Mucosa of descending colon (tissue), 3 donors: ENCODE measurements at regions not wholly inside any gene's neighbourhood (a gene's known extent, or its start where the extent isn't known, plus 50 kb on each side); places are given as distances from the start of the nearest gene placed in this dataset.

Experiments
- ATAC-seq: fragments of 200-7000 bp; cut with Tn5 transposase; one replicate; pipeline ENCODE4 v1.9.1; 2020; ENCODE audit warnings: mild to moderate bottlenecking, moderate library complexity
- DNase-seq, 3 donors: peaks; one replicate each; pipeline ENCODE4 v3.0.0-alpha.2; 2020
- H3K36me3 ChIP-seq: fragments of 200-600 bp; one replicate; pipeline ENCODE4 v1.8.0; 2021; ENCODE audit warnings: low read depth, mild to moderate bottlenecking
- H3K4me1 ChIP-seq: fragments of 200-600 bp; one replicate; pipeline ENCODE4 v1.8.0; 2021; ENCODE audit warnings: low read depth, mild to moderate bottlenecking
- H3K4me3 ChIP-seq: fragments of 200-600 bp; one replicate; pipeline ENCODE4 v1.8.0; 2021; ENCODE audit warnings: mild to moderate bottlenecking
- H3K9me3 ChIP-seq: fragments of 200-600 bp; one replicate; pipeline ENCODE4 v1.8.0; 2021; ENCODE audit warnings: mild to moderate bottlenecking
- intact Hi-C, 2 donors: fragments of 100-400 bp; cut with DNase I in 1 of 2; cut with micrococcal nuclease in 1 of 2; formaldehyde crosslinking; loops; one replicate each; pipeline versions ENCODE4 v1.11.0 to v1.11.1; 2022; cut with DNase I, micrococcal nuclease
- TF ChIP-seq, protein P1 (sequence below): fragments of 200-600 bp; IDR thresholded peaks from one replicate; pipeline ENCODE4 v1.8.0; 2022; ENCODE audit warnings: antibody characterized with exemption, mild to moderate bottlenecking
- donor health status: DM: no; HTN: no; CAD: no; lungs with moderate emphysema.
- donor health status: DM: no; HTN: no; CAD: no.
- donor health status: DM: no; HTN: yes; CAD: no.

DNA sequence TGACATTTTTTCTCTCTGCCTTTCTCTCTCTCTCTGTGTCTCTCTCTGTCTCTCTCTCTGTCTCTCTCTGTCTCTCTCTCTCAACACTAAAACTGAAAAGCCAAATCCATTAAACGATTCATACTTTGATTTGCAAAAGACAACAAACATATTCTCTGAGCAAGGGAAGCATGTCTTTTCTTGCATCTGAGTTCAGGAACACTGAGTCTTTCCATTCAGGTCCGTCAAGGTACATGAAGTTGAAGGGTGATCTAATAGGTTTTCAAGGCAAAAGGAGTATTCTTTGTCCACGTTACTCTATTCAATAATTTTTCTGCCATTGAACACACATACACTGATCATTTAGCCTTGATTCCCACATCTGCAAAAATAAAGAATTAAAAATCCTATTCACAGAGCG is 900.9 kb downstream of the BCL11B start:
- TF ChIP-seq, protein P1, sequence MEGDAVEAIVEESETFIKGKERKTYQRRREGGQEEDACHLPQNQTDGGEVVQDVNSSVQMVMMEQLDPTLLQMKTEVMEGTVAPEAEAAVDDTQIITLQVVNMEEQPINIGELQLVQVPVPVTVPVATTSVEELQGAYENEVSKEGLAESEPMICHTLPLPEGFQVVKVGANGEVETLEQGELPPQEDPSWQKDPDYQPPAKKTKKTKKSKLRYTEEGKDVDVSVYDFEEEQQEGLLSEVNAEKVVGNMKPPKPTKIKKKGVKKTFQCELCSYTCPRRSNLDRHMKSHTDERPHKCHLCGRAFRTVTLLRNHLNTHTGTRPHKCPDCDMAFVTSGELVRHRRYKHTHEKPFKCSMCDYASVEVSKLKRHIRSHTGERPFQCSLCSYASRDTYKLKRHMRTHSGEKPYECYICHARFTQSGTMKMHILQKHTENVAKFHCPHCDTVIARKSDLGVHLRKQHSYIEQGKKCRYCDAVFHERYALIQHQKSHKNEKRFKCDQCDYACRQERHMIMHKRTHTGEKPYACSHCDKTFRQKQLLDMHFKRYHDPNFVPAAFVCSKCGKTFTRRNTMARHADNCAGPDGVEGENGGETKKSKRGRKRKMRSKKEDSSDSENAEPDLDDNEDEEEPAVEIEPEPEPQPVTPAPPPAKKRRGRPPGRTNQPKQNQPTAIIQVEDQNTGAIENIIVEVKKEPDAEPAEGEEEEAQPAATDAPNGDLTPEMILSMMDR, result no peak

DNA sequence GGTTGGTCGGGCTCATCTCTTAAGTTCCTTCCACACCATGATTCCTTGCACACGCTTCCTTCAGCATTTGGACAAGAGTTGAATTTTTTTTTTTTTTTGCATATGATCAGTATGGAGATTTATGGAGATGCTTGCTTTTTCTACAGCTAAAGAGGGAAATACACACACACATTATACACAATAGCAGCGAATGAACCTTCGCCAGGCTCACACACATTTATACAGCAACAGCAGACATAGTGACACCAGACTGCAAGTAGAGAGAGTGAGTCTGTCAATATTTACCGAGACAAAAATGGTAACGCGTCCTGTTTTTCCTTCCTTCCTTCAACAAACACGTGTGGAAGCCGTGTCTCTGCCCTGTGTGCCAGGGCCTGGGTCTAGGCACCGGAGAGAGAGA is 897.9 kb downstream of the BCL11B start:
- no peaks in the 10 kb centered on the region for H3K9me3 ChIP-seq
- intact Hi-C loops, result no loop called here
- no peak for DNase-seq
- TF ChIP-seq, protein P1, result no peak
- ATAC-seq, result no peak
- no peaks in the 10 kb centered on the region for H3K4me1 ChIP-seq
- H3K4me3 ChIP-seq, result no peak overlapping the region
- H3K36me3 ChIP-seq, result no peaks in the 10 kb centered on the region

More for the DNA sequence above, 900.9 kb downstream of the BCL11B start:
- H3K4me3 ChIP-seq, result no peak overlapping the region
- intact Hi-C loops, result no loop called here
- H3K9me3 ChIP-seq, result no peaks in the 10 kb centered on the region
- ATAC-seq, result no peak
- no peak for DNase-seq
- H3K36me3 ChIP-seq, result no peaks in the 10 kb centered on the region
- no peaks in the 10 kb centered on the region for H3K4me1 ChIP-seq

DNA sequence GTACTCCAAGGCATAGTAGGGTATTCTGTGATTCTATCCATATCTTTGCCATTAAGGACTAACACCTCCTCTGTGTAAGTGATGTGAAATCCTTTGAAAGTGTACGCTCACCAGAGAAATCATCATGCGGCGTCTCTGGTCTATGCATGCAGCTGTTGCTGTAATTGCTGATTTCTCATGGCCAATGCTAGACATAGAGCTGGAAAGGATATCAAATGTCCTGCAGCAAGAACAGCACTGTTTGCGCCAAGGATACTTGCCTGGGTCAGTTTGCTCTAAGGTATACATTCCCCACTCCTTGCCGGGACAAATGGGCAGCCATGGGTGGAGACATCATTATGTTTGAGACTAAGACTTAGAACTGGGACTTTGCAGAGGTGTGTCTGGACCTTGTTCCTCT is 896.4 kb downstream of the BCL11B start:
- Histone ChIP-seq H3K4me1 (no peaks in the 10 kb centered on the region), H3K9me3 (no peaks in the 10 kb centered on the region), H3K4me3 (no peak overlapping the region), H3K36me3 (no peaks in the 10 kb centered on the region)
- ATAC-seq (no peak), DNase-seq (no peak)
- intact Hi-C loops, result no loop called here
- TF ChIP-seq, protein P1, result no peak

DNA sequence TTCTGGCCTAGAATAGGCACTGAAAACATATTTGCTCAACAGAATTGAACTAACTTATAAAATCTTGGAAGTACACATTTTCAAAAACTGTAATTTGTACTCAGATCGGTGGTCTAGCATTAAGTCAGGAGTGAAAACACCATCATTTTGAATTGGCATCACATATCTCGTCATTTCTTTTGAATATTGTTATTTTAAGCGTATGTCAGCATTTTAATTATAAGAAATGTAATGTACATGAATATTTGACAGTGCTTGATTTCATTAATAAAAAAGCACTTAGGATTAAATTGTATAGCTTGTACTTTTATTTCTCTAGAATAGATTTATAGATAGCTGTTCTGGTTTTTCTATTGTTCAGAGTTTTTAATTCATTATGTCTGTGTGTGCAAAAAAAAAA is 892.2 kb downstream of the BCL11B start:
- TF ChIP-seq, protein P1, result no peak
- Histone ChIP-seq H3K9me3 (no peaks in the 10 kb centered on the region), H3K4me3 (no peak overlapping the region), H3K4me1 (no peaks in the 10 kb centered on the region), H3K36me3 (no peaks in the 10 kb centered on the region)
- ATAC-seq (no peak), DNase-seq (no peak)
- intact Hi-C loops, result no loop called here

DNA sequence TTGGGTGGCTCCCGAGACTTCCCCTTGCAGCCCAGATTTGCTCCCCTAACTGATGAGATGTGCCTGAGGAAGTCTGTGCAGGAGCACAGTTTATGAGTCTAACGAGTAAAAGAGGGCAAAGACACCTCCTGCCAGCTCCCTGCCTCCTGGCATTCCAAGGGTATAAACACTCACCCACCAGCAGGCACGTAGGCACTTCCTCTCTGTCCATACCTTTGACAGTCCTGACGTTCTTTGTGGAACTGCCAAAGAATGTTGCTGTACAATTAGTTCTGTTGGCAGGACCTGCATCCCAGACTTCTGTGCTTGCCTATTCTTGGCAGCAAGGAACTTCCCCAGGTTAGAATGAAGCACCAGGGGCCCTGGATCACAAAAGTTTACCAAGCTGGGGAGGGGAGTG is 889.3 kb downstream of the BCL11B start:
- DNase-seq (no peak), ATAC-seq (no peak)
- no peaks in the 10 kb centered on the region for H3K9me3 ChIP-seq
- TF ChIP-seq, protein P1, result no peak
- intact Hi-C loops, result no loop called here
- H3K4me1 ChIP-seq, result no peaks in the 10 kb centered on the region
- H3K36me3 ChIP-seq, result no peaks in the 10 kb centered on the region
- H3K4me3 ChIP-seq, result no peak overlapping the region

DNA sequence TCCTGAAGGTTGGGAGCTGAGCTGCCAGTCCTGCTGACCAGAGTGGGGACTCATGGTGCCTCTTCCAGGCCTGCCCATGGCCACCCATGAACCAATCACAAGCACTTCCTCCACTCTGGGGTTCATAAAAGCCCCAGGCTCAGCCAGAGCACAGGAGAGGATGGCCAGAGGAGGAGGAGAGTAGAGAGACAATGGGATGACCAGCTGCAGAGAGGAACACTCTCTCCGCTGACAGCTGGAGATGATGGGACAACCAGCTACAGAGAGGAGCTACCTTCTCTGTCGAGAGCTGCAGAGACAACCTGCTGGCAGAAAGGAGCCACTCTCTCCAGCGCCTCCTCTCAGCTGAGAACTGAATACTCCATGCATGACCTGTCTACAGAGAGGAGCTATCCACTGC is 886.1 kb downstream of the BCL11B start:
- no peak for ATAC-seq
- no peak overlapping the region for H3K4me3 ChIP-seq
- TF ChIP-seq, protein P1, result no peak
- no peak for DNase-seq
- H3K4me1 ChIP-seq, result no peaks in the 10 kb centered on the region
- no peaks in the 10 kb centered on the region for H3K36me3 ChIP-seq
- no peaks in the 10 kb centered on the region for H3K9me3 ChIP-seq
- intact Hi-C loops, result no loop called here
